ENCODE measurements at regions not wholly inside any gene's neighbourhood (a gene's known extent, or its start where the extent isn't known, plus 50 kb on each side); places are given as distances from the start of the nearest gene placed in this dataset.

DNA sequence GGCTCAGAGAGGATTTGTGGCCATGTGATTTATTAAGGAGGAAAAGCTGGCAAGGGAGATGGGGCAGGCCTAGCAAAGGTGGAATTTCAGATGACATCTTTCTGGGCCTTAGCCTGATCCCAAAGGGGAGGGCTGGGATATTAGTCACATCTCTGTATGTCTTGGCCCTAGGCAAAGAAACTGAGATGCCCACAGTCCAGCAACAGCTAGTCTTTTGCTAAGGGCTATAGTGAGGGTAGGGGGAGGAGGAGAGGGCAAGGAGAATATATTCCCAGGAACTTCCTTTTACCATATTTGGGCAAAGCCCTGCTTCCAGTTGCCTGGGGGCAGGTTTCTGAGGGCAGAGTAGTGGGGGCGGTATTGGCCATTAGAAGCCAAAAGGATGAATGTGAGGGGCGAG, 209.8 kb upstream of the NR3C2 start:
- no TSS peak for BruUV-seq (replicated peaks)
- ChIA-PET POLR2A (ENCODE audit: unreplicated experiment) (no interaction called here), CTCF (no interaction called here)
- Histone ChIP-seq H3K4me3 (ENCODE audit: low read length) (no peak overlapping the region), H3F3A (ENCODE audit: low read length, unreplicated experiment) (no peaks in the 10 kb centered on the region), H3K36me3 (ENCODE audit: low read depth, low read length) (no peaks in the 10 kb centered on the region), H3K27ac (ENCODE audit: low read length) (no peak overlapping the region), H3K4me1 (ENCODE audit: insufficient read depth, low read length) (no peaks in the 10 kb centered on the region; the same call in 1 of the 2 replicates), H2AFZ (ENCODE audit: low read length) (no peak overlapping the region), H3K4me2 (ENCODE audit: low read length) (no peak overlapping the region), H3K79me2 (ENCODE audit: low read length) (no peaks in the 10 kb centered on the region), H3K9ac (ENCODE audit: low read length) (no peak overlapping the region), H3K9me2 (replicated peaks; ENCODE audit: low read length) (no peaks in the 10 kb centered on the region), H4K20me1 (ENCODE audit: low read length) (no peaks in the 10 kb centered on the region), H3K27me3 (ENCODE audit: low read length) (no peaks in the 10 kb centered on the region), H3K9me3 (ENCODE audit: low read length) (no peaks in the 10 kb centered on the region)
- intact Hi-C loops (cut with micrococcal nuclease) = loop anchor here (10.0 kb wide), 1 partner anchor 137 kb away; no protein-coding TSS in a partner anchor
- no peak for TF ChIP-seq EZH2 (IDR thresholded peaks at IDR 0.05; ENCODE audit: low read length, unreplicated experiment)
- TF ChIP-seq EZH2phosphoT487 (IDR thresholded peaks at IDR 0.05; ENCODE audit: borderline replicate concordance, low read length) = no peak
- TF ChIP-seq, protein P1, sequence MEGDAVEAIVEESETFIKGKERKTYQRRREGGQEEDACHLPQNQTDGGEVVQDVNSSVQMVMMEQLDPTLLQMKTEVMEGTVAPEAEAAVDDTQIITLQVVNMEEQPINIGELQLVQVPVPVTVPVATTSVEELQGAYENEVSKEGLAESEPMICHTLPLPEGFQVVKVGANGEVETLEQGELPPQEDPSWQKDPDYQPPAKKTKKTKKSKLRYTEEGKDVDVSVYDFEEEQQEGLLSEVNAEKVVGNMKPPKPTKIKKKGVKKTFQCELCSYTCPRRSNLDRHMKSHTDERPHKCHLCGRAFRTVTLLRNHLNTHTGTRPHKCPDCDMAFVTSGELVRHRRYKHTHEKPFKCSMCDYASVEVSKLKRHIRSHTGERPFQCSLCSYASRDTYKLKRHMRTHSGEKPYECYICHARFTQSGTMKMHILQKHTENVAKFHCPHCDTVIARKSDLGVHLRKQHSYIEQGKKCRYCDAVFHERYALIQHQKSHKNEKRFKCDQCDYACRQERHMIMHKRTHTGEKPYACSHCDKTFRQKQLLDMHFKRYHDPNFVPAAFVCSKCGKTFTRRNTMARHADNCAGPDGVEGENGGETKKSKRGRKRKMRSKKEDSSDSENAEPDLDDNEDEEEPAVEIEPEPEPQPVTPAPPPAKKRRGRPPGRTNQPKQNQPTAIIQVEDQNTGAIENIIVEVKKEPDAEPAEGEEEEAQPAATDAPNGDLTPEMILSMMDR (conservative IDR thresholded peaks at IDR 0.05; ENCODE audit: low read depth, low read length) = no peak
- peak; percentile 24 for DNase-seq
- ATAC-seq = no peak; the same call in 1 of the 2 replicates

DNA sequence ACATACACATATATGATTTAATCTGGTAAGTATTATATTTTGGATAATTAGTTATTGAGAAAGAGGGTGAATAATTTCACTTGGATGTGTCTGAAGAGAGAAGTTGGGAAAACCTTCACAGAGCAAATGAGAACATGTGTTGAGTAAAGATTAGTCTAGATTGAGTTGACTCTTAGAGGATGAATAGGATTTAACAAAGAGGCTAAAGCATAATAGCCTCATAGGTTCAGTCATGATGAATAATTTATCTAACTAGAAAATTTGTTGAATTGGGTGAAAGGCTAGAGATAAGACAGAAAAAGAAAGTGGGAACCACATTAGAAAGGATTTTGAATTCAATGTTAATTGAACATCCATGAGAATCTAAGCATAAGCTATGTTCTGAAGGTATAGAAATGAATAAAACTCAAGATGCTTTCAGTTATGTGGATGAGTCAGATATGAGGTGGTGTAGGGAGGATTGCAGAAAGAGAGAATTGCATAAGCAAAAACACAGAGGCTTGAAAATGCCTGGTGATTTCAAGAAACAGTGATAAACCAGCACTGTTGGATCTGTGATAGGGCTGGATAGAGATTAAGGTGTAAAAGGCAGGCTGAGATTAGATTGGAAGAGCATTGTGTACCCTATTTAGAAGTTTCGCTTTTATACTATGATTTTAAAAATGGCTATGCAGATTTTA, 207.6 kb upstream of the NR3C2 start:
- intact Hi-C loops (cut with micrococcal nuclease) = loop anchor here (10.0 kb wide), 1 partner anchor 135 kb away; no protein-coding TSS in a partner anchor
- TF ChIP-seq EZH2 (IDR thresholded peaks at IDR 0.05; ENCODE audit: low read length, unreplicated experiment) (no peak), EZH2phosphoT487 (IDR thresholded peaks at IDR 0.05; ENCODE audit: borderline replicate concordance, low read length) (no peak)
- TF ChIP-seq, protein P1 (conservative IDR thresholded peaks at IDR 0.05; ENCODE audit: low read depth, low read length) = no peak
- Histone ChIP-seq H3K27me3 (ENCODE audit: low read length) (no peaks in the 10 kb centered on the region), H3K27ac (ENCODE audit: low read length) (no peak overlapping the region), H3K36me3 (ENCODE audit: low read depth, low read length) (no peaks in the 10 kb centered on the region), H3F3A (ENCODE audit: low read length, unreplicated experiment) (no peaks in the 10 kb centered on the region), H3K9me2 (replicated peaks; ENCODE audit: low read length) (no peaks in the 10 kb centered on the region), H3K4me3 (ENCODE audit: low read length) (no peak overlapping the region), H3K9ac (ENCODE audit: low read length) (no peak overlapping the region), H3K4me2 (ENCODE audit: low read length) (no peak overlapping the region), H3K9me3 (ENCODE audit: low read length) (no peaks in the 10 kb centered on the region), H3K4me1 (ENCODE audit: insufficient read depth, low read length) (no peaks in the 10 kb centered on the region; the same call in 1 of the 2 replicates), H3K79me2 (ENCODE audit: low read length) (no peaks in the 10 kb centered on the region), H4K20me1 (ENCODE audit: low read length) (no peaks in the 10 kb centered on the region), H2AFZ (ENCODE audit: low read length) (no peak overlapping the region)
- ChIA-PET CTCF (no interaction called here), POLR2A (ENCODE audit: unreplicated experiment) (no interaction called here)
- peak; percentile 23 for DNase-seq
- BruUV-seq (replicated peaks) = no TSS peak
- 0 out of 2 replicates have a peak, but pooled peaks have one; percentile 31 for ATAC-seq

DNA sequence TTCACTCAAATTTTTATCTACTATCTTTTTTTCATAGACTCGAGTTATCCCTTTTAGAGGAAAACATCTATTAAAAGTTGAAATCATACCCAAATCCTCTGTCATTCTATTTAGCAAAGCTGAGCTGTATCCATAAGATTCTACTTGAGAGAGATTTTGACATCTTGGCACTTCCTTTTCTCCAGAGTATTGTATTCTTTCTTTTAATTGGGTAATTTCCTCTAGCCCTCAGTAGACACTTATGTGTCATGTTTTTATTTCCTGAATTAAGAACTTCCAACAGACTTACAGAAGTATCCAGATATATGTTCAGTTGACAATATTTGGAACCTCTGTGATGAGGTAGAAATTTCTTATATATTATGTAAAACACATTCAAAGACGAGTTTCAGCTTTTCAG, 201.6 kb upstream of the NR3C2 start:
- POLR2A ChIA-PET (ENCODE audit: unreplicated experiment) = no interaction called here

More for the DNA sequence above, 201.6 kb upstream of the NR3C2 start:
- BruUV-seq (replicated peaks) = no TSS peak
- ATAC-seq (no peak), DNase-seq (no peak)
- TF ChIP-seq, protein P1 (conservative IDR thresholded peaks at IDR 0.05; ENCODE audit: low read depth, low read length) = no peak
- TF ChIP-seq EZH2 (IDR thresholded peaks at IDR 0.05; ENCODE audit: low read length, unreplicated experiment) (no peak), EZH2phosphoT487 (IDR thresholded peaks at IDR 0.05; ENCODE audit: borderline replicate concordance, low read length) (no peak)
- Histone ChIP-seq H2AFZ (ENCODE audit: low read length) (no peak overlapping the region), H3K9me3 (ENCODE audit: low read length) (no peaks in the 10 kb centered on the region), H3K9ac (ENCODE audit: low read length) (no peak overlapping the region), H3K4me1 (ENCODE audit: insufficient read depth, low read length) (no peaks in the 10 kb centered on the region), H3K4me3 (ENCODE audit: low read length) (no peak overlapping the region), H3K9me2 (replicated peaks; ENCODE audit: low read length) (no peaks in the 10 kb centered on the region), H3K79me2 (ENCODE audit: low read length) (no peaks in the 10 kb centered on the region), H3K27me3 (ENCODE audit: low read length) (no peaks in the 10 kb centered on the region), H3K36me3 (ENCODE audit: low read depth, low read length) (no peaks in the 10 kb centered on the region), H3K4me2 (ENCODE audit: low read length) (no peak overlapping the region), H4K20me1 (ENCODE audit: low read length) (no peaks in the 10 kb centered on the region), H3F3A (ENCODE audit: low read length, unreplicated experiment) (no peaks in the 10 kb centered on the region), H3K27ac (ENCODE audit: low read length) (no peak overlapping the region)
- CTCF ChIA-PET = no interaction called here
- intact Hi-C loops (cut with micrococcal nuclease) = no loop called here

All from PC-3 (cell line).